Transverse colon (tissue), 4 donors: ENCODE measurements at regions not wholly inside any gene's neighbourhood (a gene's known extent, or its start where the extent isn't known, plus 50 kb on each side); places are given as distances from the start of the nearest gene placed in this dataset.

Experiments used
- DNase-seq: peaks from one replicate; pipeline ENCODE4 v3.0.0-alpha.2; 2019
- H3K27ac ChIP-seq, 4 donors: fragments of 200-600 bp; sonication (generic); 2 replicates each; pipeline ENCODE4 v1.5.1; 2016 to 2018; ENCODE audit warnings: inconsistent platforms in 4 of 4
- H3K27me3 ChIP-seq: fragments of 200-600 bp; sonication (generic); 2 replicates; pipeline ENCODE4 v1.5.1; 2017; ENCODE audit warnings: inconsistent platforms
- H3K36me3 ChIP-seq, 4 donors: fragments of 200-600 bp; sonication (generic); 2 replicates each; pipeline ENCODE4 v1.5.1; 2017 to 2019; ENCODE audit warnings: inconsistent platforms in 4 of 4
- H3K4me1 ChIP-seq, 4 donors: fragments of 200-600 bp; sonication (generic); 2 replicates each; pipeline ENCODE4 v1.5.1; 2017 to 2020; ENCODE audit warnings: inconsistent platforms in 4 of 4
- H3K4me3 ChIP-seq, 4 donors: fragments of 200-600 bp; sonication (generic); 1 replicate in 1 of 4; 2 replicates in 3 of 4; pipeline versions ENCODE4 v1.5.1 to v1.6.1; 2017 to 2019; ENCODE audit warnings: inconsistent platforms in 4 of 4
- H3K9me3 ChIP-seq, 2 donors: fragments of 200-600 bp; sonication (generic); 2 replicates each; pipeline ENCODE4 v1.5.1; 2017 to 2019; ENCODE audit warnings: inconsistent platforms in 2 of 2
- CTCF ChIP-seq, 5 experiments: fragments of 200-600 bp in 3 of 5; fragments of 450-650 bp in 2 of 5; sonication (generic) in 3 of 5; IDR thresholded peaks; 1 replicate in 2 of 5; 2 replicates in 3 of 5; pipeline ENCODE4 v1.5.1; 2016 to 2017; ENCODE audit warnings: antibody characterized with exemption in 5 of 5, inconsistent platforms in 3 of 5, mild to moderate bottlenecking in 2 of 5, moderate library complexity in 1 of 5
- EP300 ChIP-seq: sonication (generic); formaldehyde crosslinking; IDR thresholded peaks from one replicate; pipeline ENCODE4 v1.6.1; 2017; ENCODE audit warnings: antibody characterized with exemption, low read depth
- POLR2A ChIP-seq: fragments of 450-650 bp; IDR thresholded peaks from one replicate; pipeline ENCODE4 v1.6.1; 2016; ENCODE audit warnings: antibody characterized with exemption, mild to moderate bottlenecking, moderate library complexity
- POLR2AphosphoS5 ChIP-seq, 3 donors: sonication (generic); formaldehyde crosslinking; IDR thresholded peaks; one replicate each; pipeline ENCODE4 v1.6.1; 2016; ENCODE audit warnings: antibody characterized with exemption in 3 of 3
- WGBS, 2 donors: methylation state at CpG; one replicate each; pipeline ENCODE4 v1.1.5; 2018; ENCODE audit warnings: low coverage in 1 of 2; 5-methylcytosine and 5-hydroxymethylcytosine counted together
- in situ Hi-C, 4 donors: fragments of 200-750 bp; cut with MboI; loops; one replicate each; pipeline versions ENCODE4 v1.15.0 to v1.15.1; 2017; ENCODE audit warnings: low sequenced_read_pairs in 3 of 4, low pct_ligation_motif_present in 1 of 4, low pct_unique_long_range_greater_than_20kb in 1 of 4
- intact Hi-C: fragments of 100-400 bp; cut with DNase I; formaldehyde crosslinking; loops from one replicate; pipeline ENCODE4 v1.15.1; 2023; ENCODE audit warnings: low total_unique reads

GRCh38 chr12:24175929-24176328 lies 226.5 kb upstream of the SOX5 start:
- intact Hi-C loops (no loop called here), in situ Hi-C loops (no loop called here)
- no peak for DNase-seq
- Histone ChIP-seq H3K36me3 (no peaks in the 10 kb centered on the region), H3K27ac (no peak overlapping the region), H3K9me3 (no peaks in the 10 kb centered on the region), H3K27me3 (no peaks in the 10 kb centered on the region), H3K4me3 (no peak overlapping the region), H3K4me1 (peaks cover 0 to 11% (median 3%) of the 10 kb centered on the region in 4 donors)
- TF ChIP-seq POLR2A (no peak), EP300 (no peak), POLR2AphosphoS5 (IDR thresholded peaks at IDR 0.05) (no peak), CTCF (IDR thresholded peaks at IDR 0.05) (no peak)
- 61 to 68% methylated on average over 3 to 4 of the region's 4 CpGs for WGBS, 2 donors

- in situ Hi-C loops (no loop called here), intact Hi-C loops (no loop called here)
- DNase-seq: peak; percentile 25
- 49 to 58% methylated on average over 2 of the region's 2 CpGs for WGBS, 2 donors
- Histone ChIP-seq H3K27ac (no peak overlapping the region), H3K9me3 (no peaks in the 10 kb centered on the region), H3K36me3 (no peaks in the 10 kb centered on the region), H3K27me3 (no peaks in the 10 kb centered on the region), H3K4me1 (peaks cover 0 to 11% (median 3%) of the 10 kb centered on the region in 4 donors), H3K4me3 (no peak overlapping the region)
- TF ChIP-seq POLR2A: no peak
- TF ChIP-seq POLR2AphosphoS5 (IDR thresholded peaks at IDR 0.05): no peak
- no peak for TF ChIP-seq CTCF (IDR thresholded peaks at IDR 0.05)
- TF ChIP-seq EP300: no peak
These were observed 225.8 kb upstream of the SOX5 start for GRCh38 chr12:24175284-24175683.

GRCh38 chr12:24173067-24173466 lies 223.6 kb upstream of the SOX5 start:
- Histone ChIP-seq H3K4me1 (peaks cover 0 to 11% (median 3%) of the 10 kb centered on the region in 4 donors), H3K36me3 (no peaks in the 10 kb centered on the region), H3K27ac (no peak overlapping the region), H3K27me3 (no peaks in the 10 kb centered on the region), H3K9me3 (no peaks in the 10 kb centered on the region), H3K4me3 (no peak overlapping the region)
- no peak for TF ChIP-seq POLR2A
- TF ChIP-seq EP300: no peak
- no peak for TF ChIP-seq POLR2AphosphoS5 (IDR thresholded peaks at IDR 0.05)
- no peak for TF ChIP-seq CTCF (IDR thresholded peaks at IDR 0.05)
- no peak for DNase-seq
- in situ Hi-C loops: no loop called here
- WGBS, 2 donors: 45 to 56% methylated on average over 6 to 7 of the region's 7 CpGs
- intact Hi-C loops: no loop called here

- H3K36me3 ChIP-seq: no peaks in the 10 kb centered on the region
- H3K4me1 ChIP-seq: peaks cover 0 to 11% (median 3%) of the 10 kb centered on the region in 4 donors
- H3K9me3 ChIP-seq: no peaks in the 10 kb centered on the region
- TF ChIP-seq EP300 (no peak), POLR2AphosphoS5 (IDR thresholded peaks at IDR 0.05) (no peak), CTCF (IDR thresholded peaks at IDR 0.05) (no peak), POLR2A (no peak)
- intact Hi-C loops: no loop called here
- no peak overlapping the region for H3K4me3 ChIP-seq
- in situ Hi-C loops: no loop called here
- no peak for DNase-seq
- H3K27ac ChIP-seq: no peak overlapping the region
- no peaks in the 10 kb centered on the region for H3K27me3 ChIP-seq
These were observed 223.2 kb upstream of the SOX5 start for GRCh38 chr12:24172773-24173066.
